GM10266 (cell line): ENCODE measurements at regions not wholly inside any gene's neighbourhood (a gene's known extent, or its start where the extent isn't known, plus 50 kb on each side); places are given as distances from the start of the nearest gene placed in this dataset.
"Not testable (repeated sequence)": the region's sequence is repeated elsewhere in the genome, so short reads cannot be mapped to it uniquely, and the experiment has no call there.

Experiments used
- DNase-seq: peaks from one replicate; pipeline ENCODE4 v3.0.0; 2012; ENCODE audit errors: extremely low spot score
- TF ChIP-seq, protein P1 (sequence below): IDR thresholded peaks from 2 replicates; pipeline ENCODE4 v1.5.1; 2012; ENCODE audit warnings: mild to moderate bottlenecking, low read depth; ENCODE audit not compliant: control insufficient read depth, insufficient read depth; ENCODE audit errors: missing control alignments

GRCh38 chr1:94300731-94301130, 63.3 kb upstream of the ARHGAP29 start:
- TF ChIP-seq, protein P1, sequence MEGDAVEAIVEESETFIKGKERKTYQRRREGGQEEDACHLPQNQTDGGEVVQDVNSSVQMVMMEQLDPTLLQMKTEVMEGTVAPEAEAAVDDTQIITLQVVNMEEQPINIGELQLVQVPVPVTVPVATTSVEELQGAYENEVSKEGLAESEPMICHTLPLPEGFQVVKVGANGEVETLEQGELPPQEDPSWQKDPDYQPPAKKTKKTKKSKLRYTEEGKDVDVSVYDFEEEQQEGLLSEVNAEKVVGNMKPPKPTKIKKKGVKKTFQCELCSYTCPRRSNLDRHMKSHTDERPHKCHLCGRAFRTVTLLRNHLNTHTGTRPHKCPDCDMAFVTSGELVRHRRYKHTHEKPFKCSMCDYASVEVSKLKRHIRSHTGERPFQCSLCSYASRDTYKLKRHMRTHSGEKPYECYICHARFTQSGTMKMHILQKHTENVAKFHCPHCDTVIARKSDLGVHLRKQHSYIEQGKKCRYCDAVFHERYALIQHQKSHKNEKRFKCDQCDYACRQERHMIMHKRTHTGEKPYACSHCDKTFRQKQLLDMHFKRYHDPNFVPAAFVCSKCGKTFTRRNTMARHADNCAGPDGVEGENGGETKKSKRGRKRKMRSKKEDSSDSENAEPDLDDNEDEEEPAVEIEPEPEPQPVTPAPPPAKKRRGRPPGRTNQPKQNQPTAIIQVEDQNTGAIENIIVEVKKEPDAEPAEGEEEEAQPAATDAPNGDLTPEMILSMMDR = no peak
- no peak for DNase-seq

DNA sequence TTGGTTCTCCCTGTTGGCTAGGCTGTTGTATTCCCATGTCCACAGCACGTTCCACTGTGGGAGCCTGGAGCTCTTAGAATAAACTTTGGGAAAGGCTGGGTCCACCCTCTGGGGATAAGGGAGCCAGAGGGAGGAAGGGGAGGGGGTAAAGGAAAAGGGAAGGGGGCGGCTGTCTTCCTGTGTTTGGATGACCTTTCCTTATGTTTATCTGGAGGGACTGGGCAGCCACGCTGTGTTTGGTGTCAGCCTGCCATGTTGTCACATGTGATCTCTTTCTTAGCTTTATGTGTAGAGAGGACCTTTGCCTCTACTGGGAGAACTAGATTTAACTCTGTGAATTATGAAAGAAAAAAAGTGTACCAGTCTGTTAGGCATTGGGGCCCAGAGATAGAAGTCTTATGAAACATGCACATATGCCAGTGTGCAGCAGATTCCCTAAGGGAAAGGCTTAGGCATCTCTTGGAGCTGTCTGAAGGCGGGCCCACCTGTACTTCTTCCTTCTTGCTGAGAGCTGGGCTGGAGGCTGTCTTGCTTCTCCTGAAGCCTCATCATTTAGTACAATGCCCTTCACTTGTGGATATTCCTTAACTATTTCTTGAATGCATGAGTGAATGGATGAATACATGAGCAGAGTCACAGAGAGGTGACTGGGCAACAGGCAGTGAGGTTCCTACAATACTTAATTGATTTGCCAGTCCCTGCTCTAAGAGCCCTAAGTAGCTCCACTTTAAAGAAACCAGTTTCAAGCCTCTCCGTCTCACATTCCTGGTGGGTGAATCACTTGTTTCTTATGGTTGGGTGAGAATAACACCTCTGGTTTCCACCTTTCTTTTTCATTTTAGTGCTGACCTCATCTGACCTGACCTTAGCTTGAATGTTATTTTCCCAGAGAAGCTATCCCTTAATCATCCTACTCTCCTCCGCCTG, 62.5 kb upstream of the ARHGAP29 start:
- TF ChIP-seq, protein P1 = no peak
- DNase-seq = no peak

DNA sequence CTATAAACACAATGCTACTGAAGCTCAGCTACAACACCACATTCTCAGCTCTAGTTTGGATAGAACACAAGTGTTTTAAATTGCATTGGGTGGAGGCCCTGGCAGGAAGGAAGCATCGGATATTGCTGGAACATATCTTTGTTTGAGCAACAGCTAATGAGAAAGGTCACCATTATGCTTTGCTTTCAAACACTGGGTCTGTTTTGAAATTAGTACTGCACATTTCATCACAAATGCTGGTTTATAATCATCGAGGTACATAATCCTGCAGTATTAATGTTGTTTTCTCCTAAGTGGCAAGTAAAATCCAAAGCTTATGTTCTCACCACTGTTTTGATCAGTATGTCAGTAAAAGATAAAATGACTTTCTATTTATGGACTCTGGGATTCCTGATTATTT, 61.5 kb upstream of the ARHGAP29 start:
- TF ChIP-seq, protein P1 = no peak

GRCh38 chr1:94296018-94296417, 58.6 kb upstream of the ARHGAP29 start:
- no peak for DNase-seq
- TF ChIP-seq, protein P1 = no peak

More for the DNA sequence above, 61.5 kb upstream of the ARHGAP29 start:
- no peak for DNase-seq

DNA sequence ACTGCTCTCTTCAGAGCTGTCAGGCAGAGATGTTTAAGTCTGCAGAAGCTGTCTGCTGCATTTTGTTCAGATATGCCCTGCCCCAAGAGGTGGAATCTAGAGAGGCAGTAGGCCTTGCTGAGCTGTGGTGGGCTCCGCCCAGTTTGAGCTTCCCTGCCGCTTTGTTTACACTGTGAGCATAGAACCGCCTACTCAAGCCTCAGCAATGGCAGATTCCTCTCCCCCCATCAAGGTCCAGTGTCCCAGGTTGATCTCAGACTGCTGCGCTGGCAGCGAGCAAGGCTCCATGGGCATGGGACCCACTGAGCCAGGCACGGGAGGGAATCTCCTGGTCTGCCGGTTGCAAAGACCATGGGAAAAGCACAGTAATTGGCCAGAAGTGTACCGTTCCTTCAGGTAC, 55.6 kb upstream of the ARHGAP29 start:
- DNase-seq = not testable (repeated sequence)

- DNase-seq = not testable (repeated sequence)
These were observed 51.9 kb upstream of the ARHGAP29 start for GRCh38 chr1:94289244-94289643.
